HCT116 (cell line): ENCODE measurements at regions not wholly inside any gene's neighbourhood (a gene's known extent, or its start where the extent isn't known, plus 50 kb on each side); places are given as distances from the start of the nearest gene placed in this dataset.

Source experiments
- ATAC-seq: fragments of 200-7000 bp; cut with Tn5 transposase; 2 replicates; pipeline ENCODE4 v1.9.1; 2020; ENCODE audit warnings: mild to moderate bottlenecking, moderate library complexity
- BruUV-seq: library from RNA; stranded (reverse); fragments of 400-500 nt; replicated peaks from 2 replicates; lab custom pipeline; 2021; lab: Mats Ljungman, UMichigan
- CTCF ChIA-PET: fragments of 300-600 bp; sonication (Branson Sonifier 250); formaldehyde crosslinking; loops from one replicate; lab custom pipeline; 2021; ENCODE audit warnings: antibody characterized with exemption; lab: Charles Lee
- POLR2A ChIA-PET: fragments of 300-600, 350-600 bp; sonication (Branson Sonifier 250); formaldehyde crosslinking; loops from one replicate; lab custom pipeline; 2021; ENCODE audit warnings: antibody characterized with exemption; lab: Charles Lee
- RAD21 ChIA-PET, 2 experiments: fragments of 300-600 bp; sonication (Branson Sonifier 250); formaldehyde crosslinking; loops; one replicate each; lab custom pipeline; 2023; ENCODE audit warnings: low total read pairs in 2 of 2; ENCODE audit not compliant: uncharacterized antibody in 2 of 2, unreplicated experiment in 2 of 2, low non-redundant PET in 1 of 2; lab: Charles Lee
- DNase-seq: peaks from one replicate; pipeline ENCODE4 v3.0.0-alpha.2; 2010; ENCODE audit warnings: low read depth, low spot score
- H2AFZ ChIP-seq: fragments of 200-600 bp; shearing (Covaris generic), sonication (generic); 2 replicates; pipeline ENCODE4 v1.6.1; 2017; ENCODE audit warnings: low read depth, mixed run types, mixed read lengths, antibody characterized with exemption, low read length; ENCODE audit not compliant: poor library complexity, severe bottlenecking
- H3K27ac ChIP-seq: 2 replicates; pipeline ENCODE4 v1.5.1; 2012; ENCODE audit warnings: low read depth, low read length
- H3K27me3 ChIP-seq: fragments of 200-600 bp; sonication (generic); 2 replicates; pipeline ENCODE4 v1.6.1; 2016; ENCODE audit warnings: mixed run types, low read length, mixed read lengths; ENCODE audit not compliant: insufficient read depth
- H3K36me3 ChIP-seq, 2 experiments: fragments of 200-500 bp in 1 of 2; fragments of 200-600 bp in 1 of 2; sonication (Bioruptor generic) in 1 of 2; sonication (generic) in 1 of 2; 2 replicates each; pipeline versions ENCODE4 v1.5.1 to v1.6.1; 2014 to 2016; ENCODE audit warnings: low read length in 2 of 2, inconsistent platforms in 1 of 2, mixed read lengths in 1 of 2, mixed run types in 1 of 2; ENCODE audit not compliant: insufficient read depth in 2 of 2, control insufficient read depth in 1 of 2
- H3K4me1 ChIP-seq, 2 experiments: fragments of 200-600 bp in 1 of 2; sonication (generic) in 1 of 2; 2 replicates each; pipeline versions ENCODE4 v1.5.1 to v1.6.1; 2012 to 2017; ENCODE audit warnings: low read length in 2 of 2, inconsistent platforms in 1 of 2, mild to moderate bottlenecking in 1 of 2, mixed read lengths in 1 of 2, mixed run types in 1 of 2, moderate library complexity in 1 of 2; ENCODE audit not compliant: insufficient read depth in 2 of 2, control insufficient read depth in 1 of 2
- H3K4me2 ChIP-seq: fragments of 200-600 bp; sonication (generic); 2 replicates; pipeline ENCODE4 v1.6.1; 2017; ENCODE audit warnings: mixed run types, low read length, mixed read lengths
- H3K4me3 ChIP-seq, 2 experiments: fragments of 200-600 bp in 1 of 2; sonication (generic) in 1 of 2; replicated peaks in 1 of 2; 2 replicates each; pipeline ENCODE4 v1.5.1; 2011 to 2016; ENCODE audit warnings: low read length in 2 of 2, control low read depth in 1 of 2, low read depth in 1 of 2, mild to moderate bottlenecking in 1 of 2, mixed read lengths in 1 of 2, mixed run types in 1 of 2
- H3K79me2 ChIP-seq: fragments of 200-600 bp; sonication (generic); 2 replicates; pipeline ENCODE4 v1.6.1; 2017; ENCODE audit warnings: mild to moderate bottlenecking, mixed run types, low read length, moderate library complexity, mixed read lengths; ENCODE audit not compliant: insufficient read depth
- H3K9ac ChIP-seq: fragments of 200-600 bp; sonication (generic); 2 replicates; pipeline ENCODE4 v1.6.1; 2016; ENCODE audit warnings: low read length, mixed read lengths
- H3K9me2 ChIP-seq: fragments of 200-600 bp; sonication (generic), shearing (Covaris generic); 2 replicates; pipeline ENCODE4 v1.6.1; 2017; ENCODE audit warnings: mixed run types, mild to moderate bottlenecking, moderate library complexity; ENCODE audit not compliant: insufficient read depth
- H3K9me3 ChIP-seq, 2 experiments: fragments of 200-500 bp in 1 of 2; fragments of 200-600 bp in 1 of 2; sonication (Bioruptor generic) in 1 of 2; sonication (generic) in 1 of 2; 2 replicates each; pipeline ENCODE4 v1.6.1; 2014 to 2017; ENCODE audit warnings: low read length in 2 of 2, mixed read lengths in 2 of 2, inconsistent platforms in 1 of 2, low read depth in 1 of 2, mild to moderate bottlenecking in 1 of 2, mixed run types in 1 of 2, moderate library complexity in 1 of 2; ENCODE audit not compliant: control insufficient read depth in 1 of 2, insufficient read depth in 1 of 2
- H4K20me1 ChIP-seq: fragments of 200-600 bp; sonication (generic), shearing (Covaris generic); 2 replicates; pipeline ENCODE4 v1.6.1; 2017; ENCODE audit warnings: mixed run types, mild to moderate bottlenecking, moderate library complexity; ENCODE audit not compliant: insufficient read depth
- EGR1 ChIP-seq: IDR thresholded peaks from 2 replicates; pipeline ENCODE4 v1.6.1; 2012; ENCODE audit warnings: low read depth
- ELF1 ChIP-seq: IDR thresholded peaks from 2 replicates; pipeline ENCODE4 v1.6.1; 2012; ENCODE audit warnings: low read depth, borderline replicate concordance
- EZH2 ChIP-seq: fragments of 200-600 bp; sonication (generic); IDR thresholded peaks from 2 replicates; pipeline ENCODE4 v1.6.1; 2017; ENCODE audit warnings: antibody characterized with exemption, mixed run types
- EZH2phosphoT487 ChIP-seq: fragments of 200-600 bp; IDR thresholded peaks from 2 replicates; pipeline ENCODE4 v1.6.1; 2018; ENCODE audit warnings: antibody characterized with exemption, borderline replicate concordance
- FOSL1 ChIP-seq: IDR thresholded peaks from 2 replicates; pipeline ENCODE4 v1.6.1; 2012; ENCODE audit warnings: low read depth
- JUND ChIP-seq: IDR thresholded peaks from 2 replicates; pipeline ENCODE4 v1.6.1; 2012
- POLR2A ChIP-seq: IDR thresholded peaks from 2 replicates; pipeline ENCODE4 v1.7.0; 2011; ENCODE audit warnings: borderline replicate concordance; ENCODE audit not compliant: insufficient read depth, insufficient read length; ENCODE audit errors: extremely low read depth
- POLR2AphosphoS5 ChIP-seq: IDR thresholded peaks from 2 replicates; pipeline ENCODE4 v1.6.1; 2011; ENCODE audit warnings: mild to moderate bottlenecking, low read depth, low read length, moderate library complexity
- RAD21 ChIP-seq: IDR thresholded peaks from 2 replicates; pipeline ENCODE4 v1.6.1; 2012; ENCODE audit warnings: low read depth, mild to moderate bottlenecking
- SIN3A ChIP-seq: IDR thresholded peaks from 2 replicates; pipeline ENCODE4 v1.6.1; 2012; ENCODE audit warnings: low read depth
- SRF ChIP-seq: IDR thresholded peaks from 2 replicates; pipeline ENCODE4 v1.6.1; 2012; ENCODE audit warnings: low read depth
- TCF7L2 ChIP-seq: IDR thresholded peaks from 2 replicates; pipeline ENCODE4 v1.7.0; 2011; ENCODE audit warnings: borderline replicate concordance, inconsistent platforms; ENCODE audit not compliant: insufficient read depth, insufficient read length; ENCODE audit errors: extremely low read depth
- ZFX ChIP-seq: fragments of 450-650 bp; IDR thresholded peaks from 2 replicates; pipeline ENCODE4 v1.6.1; 2017
- intact Hi-C: fragments of 100-400 bp; cut with micrococcal nuclease; formaldehyde crosslinking; loops from 2 replicates; pipeline ENCODE4 v1.10.0; 2022
- TF ChIP-seq, protein P1 (sequence below): IDR thresholded peaks from 2 replicates; pipeline ENCODE4 v1.6.1; 2012
- TF ChIP-seq, protein P2 (sequence below): IDR thresholded peaks from 2 replicates; pipeline ENCODE4 v1.6.1; 2012
- TF ChIP-seq, protein P3 (sequence below), 3 experiments: fragments of 200-600 bp in 1 of 3; sonication (generic) in 1 of 3; IDR thresholded peaks in 2 of 3; conservative IDR thresholded peaks in 1 of 3; 2 replicates each; pipeline ENCODE4 v1.5.1; 2012 to 2017; ENCODE audit warnings: low read depth in 2 of 3, low read length in 2 of 3, antibody characterized with exemption in 1 of 3, borderline replicate concordance in 1 of 3, control low read depth in 1 of 3, mild to moderate bottlenecking in 1 of 3, mixed read lengths in 1 of 3, mixed run types in 1 of 3, moderate library complexity in 1 of 3; ENCODE audit not compliant: insufficient read depth in 1 of 3

DNA sequence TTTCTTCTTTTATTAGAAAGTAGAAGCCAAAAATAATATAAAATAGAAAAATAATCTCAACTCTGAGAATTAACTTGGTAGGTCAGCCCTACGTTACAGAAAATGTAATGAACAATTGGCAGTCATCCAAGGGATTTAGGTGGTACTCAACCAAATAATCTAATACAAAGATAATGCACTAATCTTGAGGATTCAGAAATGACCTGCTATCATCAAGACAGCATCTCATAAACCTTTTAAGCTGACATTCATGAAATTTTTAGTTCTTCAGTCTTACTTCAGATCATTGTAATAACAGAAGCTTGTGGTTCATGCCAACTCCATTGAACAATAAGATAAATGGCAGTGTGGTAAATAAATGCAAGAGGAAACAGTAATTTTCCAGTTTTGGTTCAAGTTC, 1058.0 kb downstream of the MAT2B start:
- Histone ChIP-seq H3K27ac (no peak overlapping the region), H3K27me3 (no peaks in the 10 kb centered on the region), H3K4me1 (no peaks in the 10 kb centered on the region), H3K4me2 (no peak overlapping the region), H3K79me2 (no peaks in the 10 kb centered on the region), H3K36me3 (no peaks in the 10 kb centered on the region), H4K20me1 (no peaks in the 10 kb centered on the region), H3K4me3 (no peak overlapping the region), H3K9ac (no peak overlapping the region), H3K9me2 (no peaks in the 10 kb centered on the region), H3K9me3 (peaks cover 0 to 13% of the 10 kb centered on the region in 2 experiments; a peak in 2 of 4 replicates), H2AFZ (no peak overlapping the region)
- TF ChIP-seq EZH2 = no peak
- TF ChIP-seq, protein P1, sequence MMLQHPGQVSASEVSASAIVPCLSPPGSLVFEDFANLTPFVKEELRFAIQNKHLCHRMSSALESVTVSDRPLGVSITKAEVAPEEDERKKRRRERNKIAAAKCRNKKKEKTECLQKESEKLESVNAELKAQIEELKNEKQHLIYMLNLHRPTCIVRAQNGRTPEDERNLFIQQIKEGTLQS = no peak
- no peak for TF ChIP-seq SIN3A
- TF ChIP-seq EZH2phosphoT487 = no peak
- no peak for TF ChIP-seq SRF
- TF ChIP-seq JUND = no peak
- TF ChIP-seq ELF1 = no peak
- TF ChIP-seq, protein P2, sequence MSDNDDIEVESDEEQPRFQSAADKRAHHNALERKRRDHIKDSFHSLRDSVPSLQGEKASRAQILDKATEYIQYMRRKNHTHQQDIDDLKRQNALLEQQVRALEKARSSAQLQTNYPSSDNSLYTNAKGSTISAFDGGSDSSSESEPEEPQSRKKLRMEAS = no peak
- DNase-seq (no peak), ATAC-seq (no peak)
- ChIA-PET CTCF (no interaction called here), POLR2A (no interaction called here), RAD21 (no interaction called here)
- intact Hi-C loops = no loop called here
- BruUV-seq = no TSS peak

DNA sequence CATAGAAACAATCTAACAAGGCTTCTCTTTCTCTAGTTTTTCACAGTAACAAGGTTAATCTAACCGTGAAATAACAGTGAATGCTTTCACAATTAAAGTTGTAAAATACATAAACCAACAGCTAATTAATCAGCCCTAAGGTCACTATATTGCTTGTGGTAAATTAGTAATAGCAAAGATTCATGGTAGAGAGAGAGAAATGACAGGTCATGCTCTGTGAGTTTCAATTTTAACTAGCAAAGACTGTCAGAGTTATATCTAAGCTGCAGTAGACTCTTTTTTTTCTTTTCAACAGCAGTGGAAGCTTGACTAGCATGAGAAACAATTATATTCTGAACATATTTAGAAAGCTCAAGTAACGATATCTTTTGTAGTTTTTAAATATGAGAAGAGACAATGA, 1068.0 kb downstream of the MAT2B start:
- Histone ChIP-seq H4K20me1 (no peaks in the 10 kb centered on the region), H3K27ac (no peak overlapping the region), H3K27me3 (no peaks in the 10 kb centered on the region), H3K79me2 (no peaks in the 10 kb centered on the region), H3K4me3 (no peak overlapping the region), H2AFZ (no peak overlapping the region), H3K9me3 (peaks cover 0 to 17% of the 10 kb centered on the region in 2 experiments; a peak in 2 of 4 replicates), H3K9me2 (no peaks in the 10 kb centered on the region), H3K4me2 (no peak overlapping the region), H3K9ac (no peak overlapping the region), H3K36me3 (no peaks in the 10 kb centered on the region), H3K4me1 (no peaks in the 10 kb centered on the region)
- ATAC-seq (no peak), DNase-seq (no peak)
- no peak for TF ChIP-seq POLR2A
- no peak for TF ChIP-seq FOSL1
- TF ChIP-seq EGR1 = no peak
- TF ChIP-seq POLR2AphosphoS5 = no peak
- TF ChIP-seq, protein P3, sequence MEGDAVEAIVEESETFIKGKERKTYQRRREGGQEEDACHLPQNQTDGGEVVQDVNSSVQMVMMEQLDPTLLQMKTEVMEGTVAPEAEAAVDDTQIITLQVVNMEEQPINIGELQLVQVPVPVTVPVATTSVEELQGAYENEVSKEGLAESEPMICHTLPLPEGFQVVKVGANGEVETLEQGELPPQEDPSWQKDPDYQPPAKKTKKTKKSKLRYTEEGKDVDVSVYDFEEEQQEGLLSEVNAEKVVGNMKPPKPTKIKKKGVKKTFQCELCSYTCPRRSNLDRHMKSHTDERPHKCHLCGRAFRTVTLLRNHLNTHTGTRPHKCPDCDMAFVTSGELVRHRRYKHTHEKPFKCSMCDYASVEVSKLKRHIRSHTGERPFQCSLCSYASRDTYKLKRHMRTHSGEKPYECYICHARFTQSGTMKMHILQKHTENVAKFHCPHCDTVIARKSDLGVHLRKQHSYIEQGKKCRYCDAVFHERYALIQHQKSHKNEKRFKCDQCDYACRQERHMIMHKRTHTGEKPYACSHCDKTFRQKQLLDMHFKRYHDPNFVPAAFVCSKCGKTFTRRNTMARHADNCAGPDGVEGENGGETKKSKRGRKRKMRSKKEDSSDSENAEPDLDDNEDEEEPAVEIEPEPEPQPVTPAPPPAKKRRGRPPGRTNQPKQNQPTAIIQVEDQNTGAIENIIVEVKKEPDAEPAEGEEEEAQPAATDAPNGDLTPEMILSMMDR (IDR thresholded peaks at IDR 0.05 in 2 of 3, conservative IDR thresholded peaks at IDR 0.05 in 1 of 3; ENCODE audit: borderline replicate concordance in 1 of 3, insufficient read depth in 1 of 3, low read depth in 2 of 3, low read length in 2 of 3) = no peak
- TF ChIP-seq RAD21 = no peak
- no peak for TF ChIP-seq SIN3A
- TF ChIP-seq EZH2phosphoT487 = no peak
- TF ChIP-seq, protein P1 = no peak
- TF ChIP-seq JUND = no peak
- TF ChIP-seq ZFX = no peak
- no peak for TF ChIP-seq TCF7L2
- TF ChIP-seq EZH2 = no peak
- RAD21 ChIA-PET = no interaction called here
- intact Hi-C loops = no loop called here
- POLR2A ChIA-PET = interaction anchor here (0.5 kb wide), 1 partner anchor 7 kb away, joined by 4 read pairs; no protein-coding TSS in a partner anchor
- no TSS peak for BruUV-seq
- CTCF ChIA-PET = no interaction called here
